Spleen (tissue), 11 donors: ENCODE measurements at regions not wholly inside any gene's neighbourhood (a gene's known extent, or its start where the extent isn't known, plus 50 kb on each side); places are given as distances from the start of the nearest gene placed in this dataset.

Source experiments
- DNase-seq: peaks from one replicate; pipeline ENCODE4 v3.0.0-alpha.2; 2020
- H3K27ac ChIP-seq, 8 donors: fragments of 200-600 bp; sonication (generic) in 7 of 8; 1 replicate in 4 of 8; 2 replicates in 4 of 8; pipeline versions ENCODE4 v1.5.0 to v1.8.0; 2016 to 2021; ENCODE audit warnings: inconsistent platforms in 4 of 8, mild to moderate bottlenecking in 4 of 8, moderate library complexity in 1 of 8
- H3K27me3 ChIP-seq, 7 donors: fragments of 200-600 bp; sonication (generic) in 6 of 7; replicated peaks in 1 of 7; 1 replicate in 4 of 7; 2 replicates in 3 of 7; pipeline versions ENCODE4 v1.5.0 to v1.8.0; 2016 to 2021; ENCODE audit warnings: inconsistent platforms in 3 of 7, mild to moderate bottlenecking in 1 of 7
- H3K36me3 ChIP-seq, 6 donors: fragments of 200-600 bp; sonication (generic) in 5 of 6; 1 replicate in 4 of 6; 2 replicates in 2 of 6; pipeline versions ENCODE4 v1.5.0 to v1.8.0; 2016 to 2021; ENCODE audit warnings: inconsistent platforms in 2 of 6
- H3K4me1 ChIP-seq, 6 donors: fragments of 200-600 bp; sonication (generic) in 5 of 6; 1 replicate in 3 of 6; 2 replicates in 3 of 6; pipeline versions ENCODE4 v1.5.0 to v1.8.0; 2016 to 2021; ENCODE audit warnings: inconsistent platforms in 3 of 6
- H3K4me3 ChIP-seq, 8 donors: fragments of 200-600 bp; sonication (generic) in 7 of 8; 1 replicate in 4 of 8; 2 replicates in 4 of 8; pipeline versions ENCODE4 v1.5.0 to v1.8.0; 2016 to 2021; ENCODE audit warnings: inconsistent platforms in 4 of 8, mild to moderate bottlenecking in 4 of 8, moderate library complexity in 2 of 8
- H3K9me3 ChIP-seq, 8 donors: fragments of 200-600 bp; sonication (generic) in 7 of 8; 1 replicate in 4 of 8; 2 replicates in 4 of 8; pipeline versions ENCODE4 v1.5.0 to v1.8.0; 2016 to 2021; ENCODE audit warnings: inconsistent platforms in 4 of 8
- CTCF ChIP-seq, 11 experiments: fragments of 200-600 bp in 7 of 11; fragments of 450-650 bp in 4 of 11; sonication (generic) in 4 of 11; IDR thresholded peaks in 8 of 11; conservative IDR thresholded peaks in 3 of 11; 1 replicate in 7 of 11; 2 replicates in 4 of 11; pipeline versions ENCODE4 v1.4.0 to v1.8.0; 2016 to 2021; ENCODE audit warnings: antibody characterized with exemption in 11 of 11, inconsistent platforms in 4 of 11, mild to moderate bottlenecking in 1 of 11
- POLR2A ChIP-seq, 3 donors: fragments of 450-650 bp; IDR thresholded peaks; one replicate each; pipeline ENCODE4 v1.5.1; 2017; ENCODE audit warnings: antibody characterized with exemption in 3 of 3, mild to moderate bottlenecking in 1 of 3
- POLR2AphosphoS5 ChIP-seq, 3 donors: sonication (generic); formaldehyde crosslinking; IDR thresholded peaks; one replicate each; pipeline ENCODE4 v1.5.1; 2017; ENCODE audit warnings: antibody characterized with exemption in 3 of 3
- WGBS, 5 donors: extraction: QIAGEN DNeasy Blood & Tissue Kit in 3 of 5; methylation state at CpG; one replicate each; pipeline versions ENCODE4 v1.1.5 to v1.1.7; 2013 to 2018; 5-methylcytosine and 5-hydroxymethylcytosine counted together
- intact Hi-C: fragments of 100-400 bp; cut with DNase I; formaldehyde crosslinking; loops from one replicate; pipeline ENCODE4 v1.15.0; 2023; ENCODE audit warnings: low total_unique reads
- donor health status: healthy with polysubstance abuse.
- donor health status: DM: no; HTN: no; CAD: no; lungs with moderate emphysema.
- donor health status: DM: no; HTN: no; CAD: no.
- donor health status: Bipolar disorder and iron deficiency.
- donor health status: healthy.
- donor health status: DM: no; HTN: no; CAD: no.
- donor health status: DM: yes; HTN: yes; CAD: no.

- intact Hi-C loops = no loop called here
- 91 to 94% (median 94%) methylated on average over 19 of the region's 19 CpGs for WGBS, 5 donors
- TF ChIP-seq POLR2A (IDR thresholded peaks at IDR 0.05) (no peak), CTCF (IDR thresholded peaks at IDR 0.05 in 8 of 11, conservative IDR thresholded peaks at IDR 0.05 in 3 of 11) (no peak)
Observed at GRCh38 chr11:64502634-64503033, 53.1 kb upstream of the SLC22A11 start.

GRCh38 chr11:64503186-64503753 is 52.5 kb upstream of the SLC22A11 start:
- Histone ChIP-seq H3K9me3 (peaks cover 0 to 22% (median 13%) of the 10 kb centered on the region in 8 donors), H3K27ac (no peak overlapping the region), H3K4me1 (peaks cover 0 to 10% (median 0%) of the 10 kb centered on the region in 6 donors), H3K36me3 (no peaks in the 10 kb centered on the region), H3K4me3 (no peak overlapping the region), H3K27me3 (peaks cover 0 to 31% (median 0%) of the 10 kb centered on the region in 7 donors)
- no peak for DNase-seq
- WGBS, 5 donors = 55 to 83% (median 61%) methylated on average over 5 of the region's 5 CpGs
- TF ChIP-seq POLR2AphosphoS5 (IDR thresholded peaks at IDR 0.05) = no peak
- TF ChIP-seq POLR2A (IDR thresholded peaks at IDR 0.05) = no peak
- no peak for TF ChIP-seq CTCF (IDR thresholded peaks at IDR 0.05 in 8 of 11, conservative IDR thresholded peaks at IDR 0.05 in 3 of 11)
- intact Hi-C loops = no loop called here

More at GRCh38 chr11:64502634-64503033, 53.1 kb upstream of the SLC22A11 start:
- no peaks in the 10 kb centered on the region for H3K36me3 ChIP-seq
- H3K9me3 ChIP-seq = peaks cover 0 to 22% (median 13%) of the 10 kb centered on the region in 8 donors
- no peak for DNase-seq
- H3K4me1 ChIP-seq = peaks cover 0 to 10% (median 0%) of the 10 kb centered on the region in 6 donors
- no peak overlapping the region for H3K4me3 ChIP-seq
- peaks cover 0 to 34% (median 0%) of the 10 kb centered on the region in 7 donors for H3K27me3 ChIP-seq
- no peak overlapping the region for H3K27ac ChIP-seq

- peaks cover 0 to 18% (median 0%) of the 10 kb centered on the region in 7 donors for H3K27me3 ChIP-seq
- TF ChIP-seq POLR2A (IDR thresholded peaks at IDR 0.05) (no peak), CTCF (IDR thresholded peaks at IDR 0.05 in 8 of 11, conservative IDR thresholded peaks at IDR 0.05 in 3 of 11) (no peak), POLR2AphosphoS5 (IDR thresholded peaks at IDR 0.05) (no peak)
- DNase-seq = no peak
- no peak overlapping the region for H3K4me3 ChIP-seq
- peaks cover 0 to 2% (median 0%) of the 10 kb centered on the region in 6 donors for H3K4me1 ChIP-seq
- H3K9me3 ChIP-seq = peaks cover 0 to 22% (median 13%) of the 10 kb centered on the region in 8 donors
- intact Hi-C loops = no loop called here
- 90 to 95% (median 92%) methylated on average over 5 of the region's 5 CpGs for WGBS, 5 donors
- H3K27ac ChIP-seq = no peak overlapping the region
- H3K36me3 ChIP-seq = no peaks in the 10 kb centered on the region
Observed at GRCh38 chr11:64504999-64505398, 50.7 kb upstream of the SLC22A11 start.
